ENCODE measurements at regions not wholly inside any gene's neighbourhood (a gene's known extent, or its start where the extent isn't known, plus 50 kb on each side); places are given as distances from the start of the nearest gene placed in this dataset.

DNA sequence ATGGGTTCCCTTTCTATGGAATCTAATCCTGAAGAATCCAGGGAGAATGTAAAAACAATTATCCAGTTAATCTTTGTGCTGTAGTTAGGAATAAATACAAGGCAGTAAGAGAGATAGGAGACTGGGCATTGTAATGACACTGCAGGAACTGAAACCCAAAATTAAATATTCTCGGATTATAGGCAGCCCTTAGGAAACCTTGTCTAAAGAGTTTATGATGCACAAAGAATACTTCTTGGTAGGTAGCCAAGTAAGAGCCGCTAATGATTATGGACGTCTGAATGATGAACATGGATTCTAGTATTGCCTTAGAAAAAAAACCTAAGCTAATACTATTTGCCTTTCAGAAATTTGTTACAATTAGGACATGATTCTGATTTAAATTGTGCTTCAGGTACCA is 165.4 kb upstream of the LRIG3 start:
- TF ChIP-seq, protein P1, sequence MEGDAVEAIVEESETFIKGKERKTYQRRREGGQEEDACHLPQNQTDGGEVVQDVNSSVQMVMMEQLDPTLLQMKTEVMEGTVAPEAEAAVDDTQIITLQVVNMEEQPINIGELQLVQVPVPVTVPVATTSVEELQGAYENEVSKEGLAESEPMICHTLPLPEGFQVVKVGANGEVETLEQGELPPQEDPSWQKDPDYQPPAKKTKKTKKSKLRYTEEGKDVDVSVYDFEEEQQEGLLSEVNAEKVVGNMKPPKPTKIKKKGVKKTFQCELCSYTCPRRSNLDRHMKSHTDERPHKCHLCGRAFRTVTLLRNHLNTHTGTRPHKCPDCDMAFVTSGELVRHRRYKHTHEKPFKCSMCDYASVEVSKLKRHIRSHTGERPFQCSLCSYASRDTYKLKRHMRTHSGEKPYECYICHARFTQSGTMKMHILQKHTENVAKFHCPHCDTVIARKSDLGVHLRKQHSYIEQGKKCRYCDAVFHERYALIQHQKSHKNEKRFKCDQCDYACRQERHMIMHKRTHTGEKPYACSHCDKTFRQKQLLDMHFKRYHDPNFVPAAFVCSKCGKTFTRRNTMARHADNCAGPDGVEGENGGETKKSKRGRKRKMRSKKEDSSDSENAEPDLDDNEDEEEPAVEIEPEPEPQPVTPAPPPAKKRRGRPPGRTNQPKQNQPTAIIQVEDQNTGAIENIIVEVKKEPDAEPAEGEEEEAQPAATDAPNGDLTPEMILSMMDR (conservative IDR thresholded peaks at IDR 0.05) = no peak
- no peak for TF ChIP-seq ZFX (IDR thresholded peaks at IDR 0.05)
